Astrocyte (in vitro differentiated cells and primary cell): ENCODE measurements at regions not wholly inside any gene's neighbourhood (a gene's known extent, or its start where the extent isn't known, plus 50 kb on each side); places are given as distances from the start of the nearest gene placed in this dataset.

Experiments used
- DNase-seq: peaks from one replicate; pipeline ENCODE4 v3.0.0-alpha.2; 2010; ENCODE audit warnings: low read depth
- FAIRE-seq: peaks from 2 replicates; lab custom pipeline; 2011; peaks lifted over from hg19 to GRCh38; lab: Jason Lieb, UNC
- H2AFZ ChIP-seq: 2 replicates; pipeline ENCODE4 v1.6.0; 2012; ENCODE audit warnings: low read depth, low read length, inconsistent platforms
- H3K27ac ChIP-seq: 2 replicates; pipeline ENCODE4 v1.5.1; 2011; ENCODE audit warnings: low read depth, low read length, inconsistent platforms
- H3K27me3 ChIP-seq: 2 replicates; pipeline ENCODE4 v1.6.0; 2011; ENCODE audit warnings: low read length, inconsistent platforms; ENCODE audit not compliant: insufficient read depth
- H3K36me3 ChIP-seq: 2 replicates; pipeline ENCODE4 v1.5.1; 2011; ENCODE audit warnings: low read length, inconsistent platforms; ENCODE audit not compliant: insufficient read depth
- H3K4me1 ChIP-seq: 2 replicates; pipeline ENCODE4 v1.5.1; 2011; ENCODE audit warnings: low read length, inconsistent platforms; ENCODE audit not compliant: insufficient read depth
- H3K4me2 ChIP-seq: 2 replicates; pipeline ENCODE4 v1.6.0; 2012; ENCODE audit warnings: low read length, inconsistent platforms
- H3K4me3 ChIP-seq: 2 replicates; pipeline ENCODE4 v1.5.1; 2011; ENCODE audit warnings: low read depth, mild to moderate bottlenecking, low read length, inconsistent platforms; ENCODE audit not compliant: insufficient read depth
- H3K79me2 ChIP-seq: 2 replicates; pipeline ENCODE4 v1.6.0; 2012; ENCODE audit warnings: mild to moderate bottlenecking, low read length, inconsistent platforms; ENCODE audit not compliant: insufficient read depth
- H3K9ac ChIP-seq: 2 replicates; pipeline ENCODE4 v1.6.0; 2012; ENCODE audit warnings: mild to moderate bottlenecking, low read length, inconsistent platforms
- H3K9me3 ChIP-seq: 2 replicates; pipeline ENCODE4 v1.5.1; 2012; ENCODE audit warnings: low read depth, mild to moderate bottlenecking, low read length, inconsistent platforms; ENCODE audit not compliant: insufficient read depth
- H4K20me1 ChIP-seq: 2 replicates; pipeline ENCODE4 v1.6.0; 2012; ENCODE audit warnings: low read length, inconsistent platforms; ENCODE audit not compliant: insufficient read depth
- H3K27ac Mint-ChIP-seq: one replicate; pipeline ENCODE4 v1.8.0; 2021; ENCODE audit warnings: mild to moderate bottlenecking, mixed read lengths; ENCODE audit not compliant: unreplicated experiment
- H3K27me3 Mint-ChIP-seq: one replicate; pipeline ENCODE4 v1.8.0; 2021; ENCODE audit warnings: low read depth, mixed read lengths; ENCODE audit not compliant: unreplicated experiment
- H3K36me3 Mint-ChIP-seq: one replicate; pipeline ENCODE4 v1.8.0; 2021; ENCODE audit warnings: low read depth, mixed read lengths; ENCODE audit not compliant: unreplicated experiment
- H3K4me1 Mint-ChIP-seq: one replicate; pipeline ENCODE4 v1.8.0; 2021; ENCODE audit warnings: low read depth, mixed read lengths; ENCODE audit not compliant: unreplicated experiment
- H3K4me3 Mint-ChIP-seq: one replicate; pipeline ENCODE4 v1.8.0; 2021; ENCODE audit warnings: mild to moderate bottlenecking, moderate library complexity, mixed read lengths; ENCODE audit not compliant: unreplicated experiment
- H3K9me3 Mint-ChIP-seq: one replicate; pipeline ENCODE4 v1.8.0; 2021; ENCODE audit warnings: mild to moderate bottlenecking, mixed read lengths; ENCODE audit not compliant: unreplicated experiment
- CTCF ChIP-seq: IDR thresholded peaks from 2 replicates; pipeline ENCODE4 v1.5.1; 2011; ENCODE audit warnings: low read depth, mild to moderate bottlenecking, inconsistent platforms, low read length, moderate library complexity; ENCODE audit not compliant: insufficient read depth
- EZH2 ChIP-seq: IDR thresholded peaks from 2 replicates; pipeline ENCODE4 v1.6.1; 2012; ENCODE audit warnings: mild to moderate bottlenecking, low read length, inconsistent platforms; ENCODE audit not compliant: insufficient read depth

GRCh38 chr18:34965566-34965965 lies 75.6 kb upstream of the MAPRE2 start:
- H3K27ac ChIP-seq, result no peak overlapping the region
- H3K4me2 ChIP-seq, result no peak overlapping the region
- H3K9ac ChIP-seq, result no peak overlapping the region
- no peaks in the 10 kb centered on the region for H3K79me2 ChIP-seq
- H3K4me1 Mint-ChIP-seq, result peaks cover 14% of the 10 kb centered on the region
- no peaks in the 10 kb centered on the region for H3K27me3 Mint-ChIP-seq
- no peaks in the 10 kb centered on the region for H3K9me3 ChIP-seq
- no peak for DNase-seq
- no peak overlapping the region for H3K4me3 ChIP-seq
- no peaks in the 10 kb centered on the region for H4K20me1 ChIP-seq
- no peaks in the 10 kb centered on the region for H3K36me3 ChIP-seq
- no peaks in the 10 kb centered on the region for H3K4me1 ChIP-seq
- FAIRE-seq, result no peak
- H3K27me3 ChIP-seq, result no peaks in the 10 kb centered on the region
- H3K4me3 Mint-ChIP-seq, result no peak overlapping the region
- peaks cover 3% of the 10 kb centered on the region for H3K9me3 Mint-ChIP-seq
- no peak overlapping the region for H3K27ac Mint-ChIP-seq
- TF ChIP-seq CTCF (no peak), EZH2 (no peak)
- no peak overlapping the region for H2AFZ ChIP-seq
- H3K36me3 Mint-ChIP-seq, result no peaks in the 10 kb centered on the region

GRCh38 chr18:34970106-34970505 lies 71.1 kb upstream of the MAPRE2 start:
- H3K79me2 ChIP-seq, result no peaks in the 10 kb centered on the region
- Mint-ChIP-seq H3K4me3 (no peak overlapping the region), H3K27ac (peak overlapping the region; percentile 82), H3K27me3 (no peaks in the 10 kb centered on the region), H3K4me1 (peaks cover 16% of the 10 kb centered on the region), H3K36me3 (no peaks in the 10 kb centered on the region), H3K9me3 (peaks cover 7% of the 10 kb centered on the region)
- FAIRE-seq (no peak), DNase-seq (peak; percentile 36)
- H3K9ac ChIP-seq, result no peak overlapping the region
- H3K36me3 ChIP-seq, result no peaks in the 10 kb centered on the region
- no peaks in the 10 kb centered on the region for H4K20me1 ChIP-seq
- TF ChIP-seq EZH2 (no peak), CTCF (no peak)
- no peak overlapping the region for H3K4me2 ChIP-seq
- no peaks in the 10 kb centered on the region for H3K27me3 ChIP-seq
- no peaks in the 10 kb centered on the region for H3K4me1 ChIP-seq
- no peak overlapping the region for H2AFZ ChIP-seq
- no peak overlapping the region for H3K4me3 ChIP-seq
- no peaks in the 10 kb centered on the region for H3K9me3 ChIP-seq
- no peak overlapping the region for H3K27ac ChIP-seq

- Histone ChIP-seq H4K20me1 (no peaks in the 10 kb centered on the region), H2AFZ (no peak overlapping the region), H3K79me2 (no peaks in the 10 kb centered on the region), H3K4me2 (no peak overlapping the region), H3K9me3 (no peaks in the 10 kb centered on the region), H3K36me3 (no peaks in the 10 kb centered on the region), H3K27me3 (peaks cover 7% of the 10 kb centered on the region), H3K9ac (no peak overlapping the region), H3K4me1 (no peaks in the 10 kb centered on the region), H3K27ac (no peak overlapping the region), H3K4me3 (no peak overlapping the region)
- Mint-ChIP-seq H3K9me3 (peaks cover 7% of the 10 kb centered on the region), H3K27me3 (peaks cover 7% of the 10 kb centered on the region), H3K27ac (no peak overlapping the region), H3K4me1 (peaks cover 14% of the 10 kb centered on the region), H3K36me3 (no peaks in the 10 kb centered on the region), H3K4me3 (no peak overlapping the region)
- TF ChIP-seq CTCF (no peak), EZH2 (no peak)
- FAIRE-seq (no peak), DNase-seq (peak; percentile 36)
Observed at GRCh38 chr18:34971313-34971712, 69.9 kb upstream of the MAPRE2 start.
